ENCODE measurements at regions not wholly inside any gene's neighbourhood (a gene's known extent, or its start where the extent isn't known, plus 50 kb on each side); places are given as distances from the start of the nearest gene placed in this dataset.

- H3K4me1 Mint-ChIP-seq = peaks cover 87% of the 10 kb centered on the region
- H3K9ac ChIP-seq = no peak overlapping the region
- DNase-seq (ENCODE audit: low spot score) = no peak
- no peak overlapping the region for H3K27ac ChIP-seq
- H3K4me3 Mint-ChIP-seq = peak overlapping the region; percentile 7
- no peaks in the 10 kb centered on the region for H3K9me3 Mint-ChIP-seq
- no peak for TF ChIP-seq CTCF (IDR thresholded peaks at IDR 0.05)
- TF ChIP-seq EZH2 (IDR thresholded peaks at IDR 0.05) = no peak
- TF ChIP-seq EZH2phosphoT487 (IDR thresholded peaks at IDR 0.05) = no peak
- peaks cover 6% of the 10 kb centered on the region for H4K20me1 ChIP-seq (ENCODE audit: low read depth)
- H3K27ac Mint-ChIP-seq = peak overlapping the region; percentile 24
- no peaks in the 10 kb centered on the region for H3K9me3 ChIP-seq (ENCODE audit: low read depth)
- H3K27me3 ChIP-seq = no peaks in the 10 kb centered on the region
- H3K79me2 ChIP-seq (ENCODE audit: low read depth) = no peaks in the 10 kb centered on the region
- peaks cover 41% of the 10 kb centered on the region for H3K4me1 ChIP-seq
- no peak overlapping the region for H3K4me3 ChIP-seq
- no peak overlapping the region for H3K4me2 ChIP-seq
- H3K36me3 ChIP-seq = no peaks in the 10 kb centered on the region
- no peak overlapping the region for H2AFZ ChIP-seq (replicated peaks)
- no peaks in the 10 kb centered on the region for H3K36me3 Mint-ChIP-seq
- H3K27me3 Mint-ChIP-seq (ENCODE audit: insufficient read depth, low read depth) = peaks cover 10% of the 10 kb centered on the region
- peaks cover 24% of the 10 kb centered on the region for H3F3A ChIP-seq (ENCODE audit: low read depth)
These were observed 54.3 kb upstream of the TARBP1 start for GRCh38 chr1:234533034-234533891.

GRCh38 chr1:234532503-234532922 lies 53.5 kb upstream of the TARBP1 start:
- Mint-ChIP-seq H3K27ac (peak overlapping the region; percentile 24), H3K9me3 (no peaks in the 10 kb centered on the region), H3K36me3 (no peaks in the 10 kb centered on the region), H3K27me3 (ENCODE audit: insufficient read depth, low read depth) (peaks cover 9% of the 10 kb centered on the region), H3K4me3 (no peak overlapping the region), H3K4me1 (peaks cover 90% of the 10 kb centered on the region)
- Histone ChIP-seq H4K20me1 (ENCODE audit: low read depth) (peaks cover 6% of the 10 kb centered on the region), H3K9ac (no peak overlapping the region), H3F3A (ENCODE audit: low read depth) (peaks cover 24% of the 10 kb centered on the region), H3K79me2 (ENCODE audit: low read depth) (no peaks in the 10 kb centered on the region), H3K9me3 (ENCODE audit: low read depth) (no peaks in the 10 kb centered on the region), H3K27ac (no peak overlapping the region), H2AFZ (replicated peaks) (no peak overlapping the region), H3K36me3 (no peaks in the 10 kb centered on the region), H3K4me3 (no peak overlapping the region), H3K27me3 (no peaks in the 10 kb centered on the region), H3K4me2 (no peak overlapping the region), H3K4me1 (peaks cover 48% of the 10 kb centered on the region)
- no peak for DNase-seq (ENCODE audit: low spot score)
- TF ChIP-seq CTCF (IDR thresholded peaks at IDR 0.05) (no peak), EZH2 (IDR thresholded peaks at IDR 0.05) (no peak), EZH2phosphoT487 (IDR thresholded peaks at IDR 0.05) (no peak)

- H3K4me1 ChIP-seq = peaks cover 40% of the 10 kb centered on the region
- no peak overlapping the region for H3K4me3 Mint-ChIP-seq
- H3K4me3 ChIP-seq = no peak overlapping the region
- H3K27me3 Mint-ChIP-seq (ENCODE audit: insufficient read depth, low read depth) = peaks cover 6% of the 10 kb centered on the region
- no peak for TF ChIP-seq EZH2 (IDR thresholded peaks at IDR 0.05)
- no peak for TF ChIP-seq EZH2phosphoT487 (IDR thresholded peaks at IDR 0.05)
- TF ChIP-seq CTCF (IDR thresholded peaks at IDR 0.05) = no peak
- H3K27me3 ChIP-seq = no peaks in the 10 kb centered on the region
- no peaks in the 10 kb centered on the region for H3K9me3 ChIP-seq (ENCODE audit: low read depth)
- no peaks in the 10 kb centered on the region for H3K79me2 ChIP-seq (ENCODE audit: low read depth)
- H4K20me1 ChIP-seq (ENCODE audit: low read depth) = peaks cover 6% of the 10 kb centered on the region
- no peaks in the 10 kb centered on the region for H3K9me3 Mint-ChIP-seq
- H3K4me1 Mint-ChIP-seq = peaks cover 82% of the 10 kb centered on the region
- no peaks in the 10 kb centered on the region for H3K36me3 ChIP-seq
- peak overlapping the region; percentile 96 for H2AFZ ChIP-seq (replicated peaks)
- no peak overlapping the region for H3K9ac ChIP-seq
- DNase-seq (ENCODE audit: low spot score) = peak; percentile 42
- H3K4me2 ChIP-seq = no peak overlapping the region
- H3K36me3 Mint-ChIP-seq = no peaks in the 10 kb centered on the region
- H3K27ac ChIP-seq = no peak overlapping the region
- H3K27ac Mint-ChIP-seq = peak overlapping the region; percentile 97
- H3F3A ChIP-seq (ENCODE audit: low read depth) = peaks cover 20% of the 10 kb centered on the region
These were observed 52.2 kb upstream of the TARBP1 start for GRCh38 chr1:234531151-234531635.
